C4-2B (cell line): ENCODE measurements at regions not wholly inside any gene's neighbourhood (a gene's known extent, or its start where the extent isn't known, plus 50 kb on each side); places are given as distances from the start of the nearest gene placed in this dataset.
A peak's percentile ranks its signal among the peaks of the same experiment; 100 is the strongest.

Experiments
- H3K27ac ChIP-seq: fragments of 450-650 bp; 2 replicates; pipeline ENCODE4 v1.5.1; 2017
- ZFX ChIP-seq: fragments of 450-650 bp; IDR thresholded peaks from 2 replicates; pipeline ENCODE4 v1.6.1; 2017
- TF ChIP-seq, protein P1 (sequence below): fragments of 450-650 bp; conservative IDR thresholded peaks from 2 replicates; pipeline ENCODE4 v1.5.1; 2017; ENCODE audit warnings: mild to moderate bottlenecking

DNA sequence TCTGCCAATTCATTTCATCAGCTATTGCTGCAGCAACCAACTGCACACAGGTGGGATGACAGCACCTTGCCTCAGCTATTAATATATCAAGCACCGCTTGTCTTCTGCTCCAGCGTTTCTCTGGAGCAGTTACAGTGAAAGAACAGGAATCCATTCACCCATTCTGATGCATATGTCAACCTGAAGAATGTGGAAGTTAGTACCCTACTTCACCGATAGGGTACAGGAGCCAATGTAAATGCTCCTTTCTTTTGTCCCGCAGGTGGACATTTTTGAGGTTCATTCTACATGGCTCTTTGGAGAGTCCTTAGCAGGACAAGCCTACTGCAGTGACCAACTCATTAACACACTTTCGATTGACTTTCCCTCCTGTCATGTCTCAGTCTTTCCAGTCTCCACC, 104.4 kb upstream of the PRNP start:
- TF ChIP-seq, protein P1, sequence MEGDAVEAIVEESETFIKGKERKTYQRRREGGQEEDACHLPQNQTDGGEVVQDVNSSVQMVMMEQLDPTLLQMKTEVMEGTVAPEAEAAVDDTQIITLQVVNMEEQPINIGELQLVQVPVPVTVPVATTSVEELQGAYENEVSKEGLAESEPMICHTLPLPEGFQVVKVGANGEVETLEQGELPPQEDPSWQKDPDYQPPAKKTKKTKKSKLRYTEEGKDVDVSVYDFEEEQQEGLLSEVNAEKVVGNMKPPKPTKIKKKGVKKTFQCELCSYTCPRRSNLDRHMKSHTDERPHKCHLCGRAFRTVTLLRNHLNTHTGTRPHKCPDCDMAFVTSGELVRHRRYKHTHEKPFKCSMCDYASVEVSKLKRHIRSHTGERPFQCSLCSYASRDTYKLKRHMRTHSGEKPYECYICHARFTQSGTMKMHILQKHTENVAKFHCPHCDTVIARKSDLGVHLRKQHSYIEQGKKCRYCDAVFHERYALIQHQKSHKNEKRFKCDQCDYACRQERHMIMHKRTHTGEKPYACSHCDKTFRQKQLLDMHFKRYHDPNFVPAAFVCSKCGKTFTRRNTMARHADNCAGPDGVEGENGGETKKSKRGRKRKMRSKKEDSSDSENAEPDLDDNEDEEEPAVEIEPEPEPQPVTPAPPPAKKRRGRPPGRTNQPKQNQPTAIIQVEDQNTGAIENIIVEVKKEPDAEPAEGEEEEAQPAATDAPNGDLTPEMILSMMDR: no peak; the same call in 1 of the 2 replicates
- no peak for TF ChIP-seq ZFX
- H3K27ac ChIP-seq: no peak overlapping the region

DNA sequence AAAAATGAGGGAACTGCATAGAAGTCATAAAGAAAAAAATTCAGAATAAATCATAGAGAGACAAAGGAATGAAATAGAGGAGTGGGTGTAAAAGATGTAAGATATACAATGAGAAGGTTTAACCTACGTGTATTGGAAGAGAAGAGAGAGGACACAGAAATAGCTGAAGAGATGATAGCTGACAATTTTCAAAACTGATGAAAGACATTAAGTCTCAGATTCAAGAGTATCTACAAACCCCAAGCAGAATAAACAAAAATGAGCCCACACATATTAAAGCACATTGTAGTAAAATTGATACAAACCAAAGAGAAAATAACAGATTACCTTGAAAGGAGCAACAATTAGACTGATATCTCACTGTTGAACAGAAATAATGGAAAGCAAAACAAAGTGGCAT, 107.9 kb upstream of the PRNP start:
- TF ChIP-seq ZFX: no peak
- TF ChIP-seq, protein P1: no peak
- H3K27ac ChIP-seq: no peak overlapping the region

DNA sequence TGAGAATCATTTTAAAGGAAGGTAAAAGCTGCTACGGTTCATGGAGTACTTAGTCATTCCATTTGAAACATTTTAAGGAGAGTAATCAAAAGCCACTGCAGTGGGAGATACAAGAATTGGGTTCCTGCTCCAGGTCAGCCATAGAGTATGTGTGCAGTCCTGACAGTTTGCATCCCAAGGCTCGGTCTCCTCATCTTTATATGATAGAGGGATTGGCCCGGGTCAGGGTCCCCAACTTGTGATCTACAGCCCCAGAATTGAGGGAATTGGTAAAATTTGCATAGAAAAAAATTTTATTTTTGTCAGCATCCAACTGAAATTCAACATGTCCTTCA, 111.9 kb upstream of the PRNP start:
- H3K27ac ChIP-seq: no peak overlapping the region
- TF ChIP-seq, protein P1: no peak
- TF ChIP-seq ZFX: no peak

DNA sequence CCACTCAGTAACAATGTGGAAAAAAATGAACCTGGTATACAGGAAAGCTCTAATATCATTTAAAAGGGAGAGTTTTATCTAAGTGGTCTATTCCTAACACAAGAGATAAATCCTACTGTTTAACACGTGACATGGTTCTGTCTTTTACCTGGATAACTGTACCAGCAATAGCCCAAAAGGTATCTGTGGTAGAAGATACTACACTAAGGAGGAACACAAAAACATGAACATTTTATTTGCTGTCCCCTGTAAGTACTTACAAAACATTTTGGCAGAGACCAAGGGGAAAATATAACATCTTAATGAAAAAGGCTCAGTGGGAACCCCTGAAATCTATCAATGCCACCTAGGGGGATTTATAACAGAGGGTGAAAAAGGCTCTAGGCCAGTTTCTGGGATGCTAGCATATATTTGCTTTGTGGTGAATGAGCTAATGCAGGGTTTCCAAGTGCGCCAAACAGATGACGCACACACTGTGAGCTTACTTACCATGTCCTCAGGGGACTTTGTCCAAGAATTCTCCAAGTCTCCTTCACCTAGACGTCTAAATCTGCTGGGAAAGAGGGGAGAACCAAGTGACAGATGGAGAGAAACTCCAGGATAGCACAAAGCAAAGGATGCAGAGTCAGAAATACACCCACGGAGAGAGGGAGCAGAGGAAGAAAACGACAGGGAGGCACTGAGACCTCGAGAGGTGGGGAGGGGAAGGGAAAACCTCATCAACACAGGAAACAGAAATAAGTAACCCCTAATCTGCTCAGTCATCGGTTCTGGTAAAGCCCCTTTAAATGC, 112.5 kb upstream of the PRNP start:
- H3K27ac ChIP-seq: no peak overlapping the region

DNA sequence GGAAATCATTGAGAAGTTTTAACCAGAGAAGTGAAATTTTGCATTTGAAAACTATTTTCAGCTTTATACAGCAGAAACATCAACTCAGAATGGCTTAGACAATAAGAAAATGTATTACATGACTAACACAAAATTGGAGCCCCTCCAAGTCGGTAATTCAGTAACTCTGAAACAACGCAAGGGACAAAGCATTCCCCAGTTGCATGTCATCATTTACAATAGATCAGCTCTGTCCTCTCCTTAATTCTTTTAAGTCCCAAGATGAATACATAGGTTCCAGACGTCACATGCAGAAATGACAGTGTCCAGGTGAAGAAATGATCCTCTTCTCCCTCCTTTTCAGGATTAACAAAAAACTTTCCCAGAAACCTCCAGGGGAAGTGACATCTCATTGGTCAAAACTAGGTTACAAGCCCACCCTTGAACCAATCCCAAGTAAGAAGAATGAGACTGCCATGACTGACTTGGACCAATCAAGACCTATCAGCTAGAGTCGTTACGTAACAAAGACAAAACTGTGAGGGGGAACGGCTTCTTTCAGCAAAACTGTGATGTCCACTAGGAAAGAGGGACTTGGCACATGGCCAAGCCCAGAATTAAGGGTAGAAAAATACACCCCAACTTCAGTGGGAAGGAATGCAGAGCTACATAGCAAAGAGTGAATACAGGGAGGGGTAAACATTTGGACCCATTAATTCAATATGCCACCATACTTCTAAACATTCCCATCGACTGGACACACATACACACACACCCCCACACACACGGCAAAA, 114.3 kb upstream of the PRNP start:
- no peak overlapping the region for H3K27ac ChIP-seq
- TF ChIP-seq, protein P1: no peak
- TF ChIP-seq ZFX: no peak

More for the DNA sequence above, 112.5 kb upstream of the PRNP start:
- TF ChIP-seq ZFX: no peak
- TF ChIP-seq, protein P1: no peak

DNA sequence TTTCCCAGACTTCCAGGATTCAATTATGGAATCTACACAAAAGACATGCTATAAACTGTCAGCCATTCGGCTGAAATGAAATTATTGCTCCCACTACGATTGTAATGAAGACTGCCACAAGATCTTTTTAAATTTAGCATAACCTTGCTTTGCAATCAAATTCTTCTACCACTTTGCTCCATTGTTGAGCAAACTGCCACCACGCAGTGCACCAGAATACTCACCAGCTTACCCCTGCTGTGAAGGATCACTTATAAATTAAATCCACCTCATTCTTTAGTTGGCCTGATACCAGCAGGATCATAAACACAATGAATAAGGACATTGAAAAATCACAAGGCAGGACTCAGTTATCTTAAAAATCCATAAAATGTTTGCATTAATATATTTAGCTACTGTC, 116.4 kb upstream of the PRNP start:
- TF ChIP-seq, protein P1: no peak
- TF ChIP-seq ZFX: no peak
- no peak overlapping the region for H3K27ac ChIP-seq

DNA sequence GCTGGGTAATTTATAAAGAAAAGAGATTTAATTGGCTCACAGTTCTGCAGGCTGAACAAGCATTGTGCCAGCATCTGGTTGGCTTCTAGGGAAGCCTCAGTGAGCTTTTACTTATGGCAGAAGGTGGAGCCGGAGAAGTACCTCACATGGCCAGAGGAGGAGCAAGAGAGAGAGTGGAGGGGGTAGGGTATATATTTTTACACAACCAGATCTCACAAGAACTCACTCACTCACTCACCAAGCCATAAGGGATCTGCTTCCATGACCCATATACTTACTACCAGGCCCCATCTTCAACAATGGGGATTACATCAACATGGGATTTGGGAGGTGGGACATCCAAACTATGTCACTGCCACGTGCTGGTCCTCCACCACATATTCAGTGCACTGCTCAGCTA, 117.2 kb upstream of the PRNP start:
- TF ChIP-seq, protein P1: peak; percentile 39
- no peak for TF ChIP-seq ZFX
- H3K27ac ChIP-seq: no peak overlapping the region
